ENCODE measurements at regions not wholly inside any gene's neighbourhood (a gene's known extent, or its start where the extent isn't known, plus 50 kb on each side); places are given as distances from the start of the nearest gene placed in this dataset.

GRCh38 chr20:4067600-4068261 is 52.4 kb upstream of the RNF24 start:
- DNase-seq (ENCODE audit: low spot score) (no peak), ATAC-seq (no peak)
- Histone ChIP-seq H4K20me1 (replicated peaks; ENCODE audit: insufficient read depth) (no peaks in the 10 kb centered on the region), H3K79me2 (replicated peaks; ENCODE audit: insufficient read depth) (no peaks in the 10 kb centered on the region), H3K27ac (ENCODE audit: low read depth) (no peak overlapping the region), H3K27me3 (ENCODE audit: insufficient read depth) (no peaks in the 10 kb centered on the region), H2AFZ (no peak overlapping the region), H3K4me1 (ENCODE audit: insufficient read depth) (peaks cover 22% of the 10 kb centered on the region), H3K4me3 (no peak overlapping the region), H3K9me2 (ENCODE audit: insufficient read depth) (peaks cover 6% of the 10 kb centered on the region; the same call in 1 of the 2 replicates), H3K4me2 (no peak overlapping the region), H3K36me3 (ENCODE audit: insufficient read depth) (no peaks in the 10 kb centered on the region), H3F3A (replicated peaks; ENCODE audit: low read depth) (no peaks in the 10 kb centered on the region)
- H3K4me3 Mint-ChIP-seq, result no peak overlapping the region
- no peaks in the 10 kb centered on the region; the same call in 2 of the 3 replicates for H3K36me3 Mint-ChIP-seq (ENCODE audit: low read depth)
- TF ChIP-seq CREB1 (CRISPR knock-in tag; IDR thresholded peaks at IDR 0.05; ENCODE audit: low read depth), result no peak
- TF ChIP-seq POLR2AphosphoS5 (IDR thresholded peaks at IDR 0.05; ENCODE audit: low read depth), result no peak
- no peak for TF ChIP-seq ZNF114 (CRISPR knock-in tag; IDR thresholded peaks at IDR 0.05)
- TF ChIP-seq ETS1 (IDR thresholded peaks at IDR 0.05), result no peak
- no peak for TF ChIP-seq ZNF462 (CRISPR knock-in tag; IDR thresholded peaks at IDR 0.05)
- TF ChIP-seq CTCF (conservative IDR thresholded peaks at IDR 0.05; ENCODE audit: low read depth in 2 of 2), result no peak
- no peak for TF ChIP-seq REST (IDR thresholded peaks at IDR 0.05; ENCODE audit: unreplicated experiment)
- TF ChIP-seq ZNF331 (CRISPR knock-in tag; IDR thresholded peaks at IDR 0.05; ENCODE audit: low read depth), result no peak
- TF ChIP-seq NANOG (IDR thresholded peaks at IDR 0.05; ENCODE audit: borderline replicate concordance), result no peak
- no peak for TF ChIP-seq EZH2 (IDR thresholded peaks at IDR 0.05; ENCODE audit: low read depth, unreplicated experiment)
- no peak for TF ChIP-seq STAT1 (IDR thresholded peaks at IDR 0.05; ENCODE audit: unreplicated experiment)
- no peak for TF ChIP-seq JUNB (IDR thresholded peaks at IDR 0.05; ENCODE audit: unreplicated experiment)
- no peak for TF ChIP-seq EZH2phosphoT487 (IDR thresholded peaks at IDR 0.05; ENCODE audit: unreplicated experiment)
- H3K9me3 Mint-ChIP-seq, result no peaks in the 10 kb centered on the region
- H3K4me1 Mint-ChIP-seq, result peaks cover 32% of the 10 kb centered on the region
- H3K27ac Mint-ChIP-seq, result no peak overlapping the region
- peaks cover 17% of the 10 kb centered on the region for H3K27me3 Mint-ChIP-seq (ENCODE audit: insufficient read depth, low read depth, poor library complexity)

All from GM23338 (cell line).